GM12864 (cell line): ENCODE measurements at regions not wholly inside any gene's neighbourhood (a gene's known extent, or its start where the extent isn't known, plus 50 kb on each side); places are given as distances from the start of the nearest gene placed in this dataset.

Experiments
- DNase-seq: peaks from one replicate; pipeline ENCODE4 v3.0.0-alpha.2; 2011; ENCODE audit warnings: low read depth
- H3K4me3 ChIP-seq: 2 replicates; pipeline ENCODE4 v1.5.1; 2011; ENCODE audit warnings: mild to moderate bottlenecking, low read depth, low read length, control low read depth
- TF ChIP-seq, protein P1 (sequence below): IDR thresholded peaks from 2 replicates; pipeline ENCODE4 v1.5.1; 2011; ENCODE audit warnings: low read depth, mild to moderate bottlenecking, moderate library complexity, low read length, control low read depth, inconsistent platforms; ENCODE audit errors: missing control alignments

DNA sequence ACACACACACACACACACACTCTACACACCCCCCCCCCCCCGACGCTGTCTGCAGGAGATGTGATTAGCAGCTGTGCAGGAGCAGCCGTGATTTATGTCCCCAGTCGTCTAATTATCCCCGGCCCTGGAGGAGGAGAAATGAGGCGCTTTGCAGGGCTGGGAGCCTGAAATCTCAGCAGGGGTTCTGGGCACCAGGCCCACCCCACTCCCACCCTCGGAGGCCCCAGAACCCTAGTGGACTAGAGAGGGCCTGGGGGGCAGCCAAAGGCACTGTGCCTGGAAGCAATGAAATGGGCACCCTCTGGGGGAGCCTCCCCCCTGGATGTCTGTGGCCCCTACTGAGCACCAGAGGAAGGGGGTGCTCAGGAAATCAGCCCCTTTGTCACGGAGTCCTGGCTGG, 134.2 kb upstream of the CIBAR2 start:
- DNase-seq: no peak
- TF ChIP-seq, protein P1, sequence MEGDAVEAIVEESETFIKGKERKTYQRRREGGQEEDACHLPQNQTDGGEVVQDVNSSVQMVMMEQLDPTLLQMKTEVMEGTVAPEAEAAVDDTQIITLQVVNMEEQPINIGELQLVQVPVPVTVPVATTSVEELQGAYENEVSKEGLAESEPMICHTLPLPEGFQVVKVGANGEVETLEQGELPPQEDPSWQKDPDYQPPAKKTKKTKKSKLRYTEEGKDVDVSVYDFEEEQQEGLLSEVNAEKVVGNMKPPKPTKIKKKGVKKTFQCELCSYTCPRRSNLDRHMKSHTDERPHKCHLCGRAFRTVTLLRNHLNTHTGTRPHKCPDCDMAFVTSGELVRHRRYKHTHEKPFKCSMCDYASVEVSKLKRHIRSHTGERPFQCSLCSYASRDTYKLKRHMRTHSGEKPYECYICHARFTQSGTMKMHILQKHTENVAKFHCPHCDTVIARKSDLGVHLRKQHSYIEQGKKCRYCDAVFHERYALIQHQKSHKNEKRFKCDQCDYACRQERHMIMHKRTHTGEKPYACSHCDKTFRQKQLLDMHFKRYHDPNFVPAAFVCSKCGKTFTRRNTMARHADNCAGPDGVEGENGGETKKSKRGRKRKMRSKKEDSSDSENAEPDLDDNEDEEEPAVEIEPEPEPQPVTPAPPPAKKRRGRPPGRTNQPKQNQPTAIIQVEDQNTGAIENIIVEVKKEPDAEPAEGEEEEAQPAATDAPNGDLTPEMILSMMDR: no peak
- no peak overlapping the region for H3K4me3 ChIP-seq

- TF ChIP-seq, protein P1: no peak
- no peak overlapping the region for H3K4me3 ChIP-seq
- no peak for DNase-seq
These were observed 134.7 kb upstream of the CIBAR2 start for GRCh38 chr16:85246973-85247372.

GRCh38 chr16:85248342-85248741, 136.1 kb upstream of the CIBAR2 start:
- TF ChIP-seq, protein P1: no peak
- H3K4me3 ChIP-seq: no peak overlapping the region
- no peak for DNase-seq

GRCh38 chr16:85248857-85249256, 136.6 kb upstream of the CIBAR2 start:
- no peak overlapping the region for H3K4me3 ChIP-seq
- TF ChIP-seq, protein P1: no peak
- DNase-seq: no peak

DNA sequence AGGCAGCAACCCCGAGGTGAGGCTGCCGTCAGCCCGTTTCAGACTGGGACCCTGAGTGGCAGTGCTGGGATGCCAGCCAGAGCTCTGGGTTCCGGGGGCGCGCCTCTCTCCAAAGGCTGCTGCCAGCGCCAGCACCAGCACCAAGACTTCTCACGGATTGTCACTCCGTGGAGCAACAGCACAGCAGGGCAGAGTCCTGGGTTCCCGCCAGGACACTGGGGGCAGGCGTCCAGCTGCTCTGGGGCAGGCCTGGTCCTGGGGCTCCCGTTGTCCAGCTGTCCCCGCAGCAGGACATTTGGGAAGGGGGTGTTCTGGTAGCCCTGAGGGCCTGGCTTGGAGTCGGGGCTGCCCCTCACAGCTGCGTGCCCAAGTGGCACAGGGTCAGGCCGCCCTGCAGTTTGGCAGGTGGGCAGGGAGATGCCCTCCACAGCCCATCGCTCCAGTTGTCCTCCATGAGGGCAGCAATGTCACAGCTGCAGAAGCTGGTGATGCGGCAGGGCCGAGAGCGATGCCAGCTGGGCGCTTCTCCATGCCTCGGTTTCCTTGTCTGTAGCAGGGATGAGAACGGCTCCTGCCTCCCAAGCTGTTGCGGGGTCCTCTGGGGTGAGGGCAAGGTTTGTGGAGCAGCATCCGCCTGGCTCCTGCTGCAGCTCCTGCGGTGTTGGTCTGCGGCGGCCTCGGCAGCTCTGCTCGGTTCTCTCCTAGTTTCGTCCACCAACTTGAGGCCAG, 137.3 kb upstream of the CIBAR2 start:
- no peak for DNase-seq
- TF ChIP-seq, protein P1: no peak
- H3K4me3 ChIP-seq: no peak overlapping the region

GRCh38 chr16:85250147-85250463, 137.8 kb upstream of the CIBAR2 start:
- TF ChIP-seq, protein P1: no peak
- no peak for DNase-seq
- H3K4me3 ChIP-seq: no peak overlapping the region

DNA sequence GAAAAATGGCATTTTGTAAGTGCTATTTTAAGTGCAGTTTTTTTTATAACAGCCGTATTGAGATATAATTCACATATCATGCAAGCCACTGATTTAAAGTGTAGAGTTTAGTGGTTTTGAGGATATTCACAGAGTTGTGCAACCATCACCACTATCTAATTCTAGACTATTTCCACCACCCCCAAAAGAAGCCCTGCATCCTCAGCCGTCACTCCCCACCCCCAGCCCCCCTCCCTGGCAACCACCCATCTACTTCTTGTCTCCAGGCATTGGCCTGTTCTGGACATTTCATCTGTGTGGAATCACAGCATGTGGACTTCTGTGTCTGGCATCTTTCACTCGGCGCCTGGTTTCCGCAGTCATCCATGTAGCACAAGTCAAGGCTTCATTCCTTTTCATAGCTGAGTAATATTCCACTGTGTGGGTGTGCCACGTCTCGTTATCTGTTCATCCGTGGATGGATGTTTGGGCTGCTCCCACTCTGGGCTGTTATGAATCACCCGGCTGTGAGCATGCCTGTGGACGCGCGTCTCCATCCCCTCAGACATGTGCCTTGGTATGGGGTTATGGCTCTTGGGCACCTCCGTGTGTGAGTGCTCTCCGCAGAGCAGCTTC, 138.4 kb upstream of the CIBAR2 start:
- H3K4me3 ChIP-seq: no peak overlapping the region
- DNase-seq: no peak
- TF ChIP-seq, protein P1: no peak
